Breast epithelium (tissue), 4 donors: ENCODE measurements at regions not wholly inside any gene's neighbourhood (a gene's known extent, or its start where the extent isn't known, plus 50 kb on each side); places are given as distances from the start of the nearest gene placed in this dataset.
"Not testable (repeated sequence)": the region's sequence is repeated elsewhere in the genome, so short reads cannot be mapped to it uniquely, and the experiment has no call there.

Source experiments
- DNase-seq, 2 donors: peaks; one replicate each; pipeline ENCODE4 v3.0.0-alpha.2; 2019; ENCODE audit warnings: low spot score in 2 of 2
- H3K27ac ChIP-seq, 2 donors: fragments of 200-600 bp; sonication (generic) in 1 of 2; one replicate each; pipeline ENCODE4 v1.5.1; 2016 to 2019; ENCODE audit warnings: mild to moderate bottlenecking in 1 of 2
- H3K27me3 ChIP-seq, 2 donors: fragments of 200-600 bp; sonication (generic) in 1 of 2; one replicate each; pipeline versions ENCODE4 v1.5.1 to v1.6.0; 2017 to 2019; ENCODE audit warnings: control low read depth in 1 of 2, mild to moderate bottlenecking in 1 of 2
- H3K36me3 ChIP-seq: fragments of 200-600 bp; one replicate; pipeline ENCODE4 v1.5.1; 2019
- H3K4me1 ChIP-seq, 2 donors: fragments of 200-600 bp; sonication (generic); one replicate each; pipeline ENCODE4 v1.5.1; 2016 to 2019; ENCODE audit warnings: control low read depth in 1 of 2
- H3K4me3 ChIP-seq, 3 donors: fragments of 200-600 bp; sonication (generic); 1 replicate in 2 of 3; 2 replicates in 1 of 3; pipeline ENCODE4 v1.5.1; 2016 to 2019; ENCODE audit warnings: mild to moderate bottlenecking in 3 of 3, moderate library complexity in 2 of 3
- H3K9me3 ChIP-seq, 2 donors: fragments of 200-600 bp; sonication (generic) in 1 of 2; one replicate each; pipeline ENCODE4 v1.5.1; 2016 to 2019; ENCODE audit warnings: control low read depth in 1 of 2
- CTCF ChIP-seq, 3 donors: fragments of 450-650 bp; IDR thresholded peaks; one replicate each; pipeline ENCODE4 v1.5.1; 2016 to 2017; ENCODE audit warnings: antibody characterized with exemption in 3 of 3, mild to moderate bottlenecking in 3 of 3, moderate library complexity in 3 of 3
- POLR2A ChIP-seq: fragments of 450-650 bp; IDR thresholded peaks from one replicate; pipeline ENCODE4 v1.6.1; 2016; ENCODE audit warnings: antibody characterized with exemption, mild to moderate bottlenecking, moderate library complexity
- POLR2AphosphoS5 ChIP-seq, 3 donors: sonication (generic); formaldehyde crosslinking; IDR thresholded peaks; one replicate each; pipeline ENCODE4 v1.6.1; 2017; ENCODE audit warnings: antibody characterized with exemption in 3 of 3
- intact Hi-C: fragments of 100-400 bp; cut with DNase I; formaldehyde crosslinking; loops from one replicate; pipeline ENCODE4 v1.15.1; 2023; ENCODE audit warnings: low total_unique reads

GRCh38 chr11:34825315-34825669, 90.9 kb downstream of the APIP start:
- intact Hi-C loops, result no loop called here
- DNase-seq, result no peak
- Histone ChIP-seq H3K4me3 (no peak overlapping the region), H3K4me1 (no peaks in the 10 kb centered on the region), H3K9me3 (no peaks in the 10 kb centered on the region), H3K27me3 (no peaks in the 10 kb centered on the region), H3K36me3 (no peaks in the 10 kb centered on the region), H3K27ac (peak overlapping the region; percentile 64 to 83)
- TF ChIP-seq POLR2A, result no peak
- no peak for TF ChIP-seq POLR2AphosphoS5 (IDR thresholded peaks at IDR 0.05)
- TF ChIP-seq CTCF (IDR thresholded peaks at IDR 0.05), result no peak

DNA sequence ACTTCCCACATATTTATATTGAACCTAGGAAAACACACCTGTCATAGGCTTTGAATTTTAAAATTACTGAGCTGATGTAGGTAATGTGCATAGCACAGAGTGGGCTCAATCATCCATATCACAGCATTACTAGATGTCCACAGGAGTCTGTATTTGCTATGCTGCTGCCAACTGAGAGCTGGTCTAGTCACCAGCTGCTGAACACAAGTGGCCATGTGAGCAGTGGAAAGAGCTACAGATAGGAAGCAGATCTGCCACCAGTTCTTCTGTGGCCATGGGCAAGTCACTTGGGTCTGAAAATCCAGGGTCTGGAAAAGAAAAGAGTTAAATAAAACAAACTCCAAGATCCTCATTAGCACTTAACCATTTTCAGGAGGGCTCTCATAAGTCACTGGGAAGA, 91.8 kb downstream of the APIP start:
- intact Hi-C loops, result no loop called here
- H3K27ac ChIP-seq, result peak overlapping the region; percentile 64 to 83
- TF ChIP-seq POLR2A, result no peak
- no peak for TF ChIP-seq CTCF (IDR thresholded peaks at IDR 0.05)
- TF ChIP-seq POLR2AphosphoS5 (IDR thresholded peaks at IDR 0.05), result no peak

GRCh38 chr11:34823639-34824038, 92.5 kb downstream of the APIP start:
- TF ChIP-seq POLR2AphosphoS5 (IDR thresholded peaks at IDR 0.05), result no peak
- no peak for TF ChIP-seq POLR2A
- no peak for TF ChIP-seq CTCF (IDR thresholded peaks at IDR 0.05)
- Histone ChIP-seq H3K9me3 (no peaks in the 10 kb centered on the region), H3K27me3 (no peaks in the 10 kb centered on the region), H3K4me3 (no peak overlapping the region), H3K27ac (peak overlapping the region; percentile 57 to 83), H3K36me3 (no peaks in the 10 kb centered on the region), H3K4me1 (no peaks in the 10 kb centered on the region)
- DNase-seq, result no peak
- intact Hi-C loops, result no loop called here

More for the DNA sequence above, 91.8 kb downstream of the APIP start:
- Histone ChIP-seq H3K36me3 (no peaks in the 10 kb centered on the region), H3K4me1 (no peaks in the 10 kb centered on the region), H3K4me3 (no peak overlapping the region), H3K27me3 (no peaks in the 10 kb centered on the region), H3K9me3 (no peaks in the 10 kb centered on the region)
- no peak for DNase-seq

DNA sequence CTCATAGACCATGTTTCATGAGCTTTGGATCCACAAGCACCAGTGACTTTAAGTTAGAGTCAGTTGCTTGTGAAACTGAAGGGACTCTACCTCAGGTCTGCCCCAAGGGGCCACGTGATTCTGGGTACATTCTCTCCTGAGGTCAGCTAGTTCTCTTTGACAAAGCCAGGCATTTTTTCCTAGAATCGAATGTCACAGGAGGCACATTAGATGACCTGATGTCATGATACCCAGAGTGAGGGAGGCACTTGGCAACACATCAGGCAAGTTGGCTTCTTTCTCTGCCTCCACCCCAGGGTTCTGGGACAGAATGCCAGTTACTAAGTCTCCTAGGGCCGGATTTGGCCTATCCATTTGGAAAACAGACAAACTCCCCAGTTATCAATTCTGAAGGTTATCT, 93.0 kb downstream of the APIP start:
- peak in 1 of 2 donors; percentile 23 for DNase-seq
- Histone ChIP-seq H3K27me3 (no peaks in the 10 kb centered on the region), H3K4me3 (no peak overlapping the region), H3K4me1 (no peaks in the 10 kb centered on the region), H3K9me3 (no peaks in the 10 kb centered on the region), H3K27ac (peak overlapping the region; percentile 57 to 83), H3K36me3 (no peaks in the 10 kb centered on the region)
- intact Hi-C loops, result no loop called here
- TF ChIP-seq POLR2AphosphoS5 (IDR thresholded peaks at IDR 0.05), result no peak
- no peak for TF ChIP-seq CTCF (IDR thresholded peaks at IDR 0.05)
- TF ChIP-seq POLR2A, result no peak

DNA sequence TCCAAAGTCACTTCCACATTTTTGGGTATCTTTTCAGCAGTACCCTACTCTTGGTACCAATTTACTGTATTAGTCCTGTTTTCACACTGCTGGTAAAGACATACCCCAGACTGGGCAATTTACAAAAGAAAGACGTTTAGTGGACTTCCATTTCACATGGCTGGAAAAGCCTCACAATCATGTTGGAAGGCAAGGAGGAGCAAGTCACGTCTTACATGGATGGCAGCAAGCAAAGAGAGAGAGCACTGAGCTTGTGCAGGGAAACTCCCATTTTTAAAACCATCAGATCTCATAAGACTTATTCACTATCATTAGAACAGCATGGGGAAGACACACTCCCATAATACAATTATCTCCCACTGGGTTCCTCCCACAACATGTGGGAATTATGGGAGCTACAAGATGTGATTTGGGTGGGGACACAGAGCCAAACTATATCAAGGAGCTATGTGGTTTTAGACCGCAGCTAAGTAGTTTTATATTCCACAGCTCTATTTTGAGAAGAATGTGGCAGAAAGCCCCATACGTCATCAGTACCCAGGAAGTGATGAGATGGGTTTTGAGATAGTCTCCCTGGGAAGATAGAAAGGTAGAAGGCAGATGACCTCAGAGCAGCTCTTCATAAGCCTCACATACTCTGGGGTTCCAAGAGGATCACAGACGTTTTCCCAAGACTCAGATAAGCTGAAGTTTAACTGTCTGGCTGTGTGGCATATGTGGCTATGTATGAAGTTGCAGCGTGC, 96.3 kb downstream of the APIP start:
- H3K4me3 ChIP-seq, result no peak overlapping the region
- H3K9me3 ChIP-seq, result no peaks in the 10 kb centered on the region
- no peaks in the 10 kb centered on the region for H3K36me3 ChIP-seq
- DNase-seq, result no peak
- H3K27ac ChIP-seq, result no peak overlapping the region
- no peaks in the 10 kb centered on the region for H3K4me1 ChIP-seq
- TF ChIP-seq CTCF (IDR thresholded peaks at IDR 0.05) (no peak), POLR2AphosphoS5 (IDR thresholded peaks at IDR 0.05) (no peak), POLR2A (no peak)
- no peaks in the 10 kb centered on the region for H3K27me3 ChIP-seq
- intact Hi-C loops, result no loop called here

- H3K27ac ChIP-seq, DNase-seq, H3K4me3 ChIP-seq, H3K36me3 ChIP-seq, intact Hi-C loops, H3K9me3 ChIP-seq, H3K4me1 ChIP-seq, H3K27me3 ChIP-seq: not testable (repeated sequence)
Observed at GRCh38 chr11:34817812-34818211, 98.4 kb downstream of the APIP start.
